SK-N-SH (cell line): ENCODE measurements at regions not wholly inside any gene's neighbourhood (a gene's known extent, or its start where the extent isn't known, plus 50 kb on each side); places are given as distances from the start of the nearest gene placed in this dataset.
"Not testable (repeated sequence)": the region's sequence is repeated elsewhere in the genome, so short reads cannot be mapped to it uniquely, and the experiment has no call there.

ENCODE experiments used
- CHD2 ChIP-seq: fragments of 150-350 bp; IDR thresholded peaks from 2 replicates; pipeline ENCODE4 v1.6.1; 2018; ENCODE audit warnings: low read length; ENCODE audit not compliant: partially characterized antibody
- CTCF ChIP-seq: fragments of 200-600 bp; sonication (generic); IDR thresholded peaks from 2 replicates; pipeline ENCODE4 v1.6.1; 2017; ENCODE audit warnings: antibody characterized with exemption, mild to moderate bottlenecking, moderate library complexity
- EP300 ChIP-seq, 2 experiments: IDR thresholded peaks; 2 replicates each; pipeline versions ENCODE4 v1.4.0 to v1.6.1; 2012; ENCODE audit warnings: borderline replicate concordance in 1 of 2, low read depth in 1 of 2, low read length in 1 of 2
- POLR2AphosphoS5 ChIP-seq: IDR thresholded peaks from 2 replicates; pipeline ENCODE4 v1.6.1; 2012; ENCODE audit warnings: low read depth, low read length
- TAF1 ChIP-seq: IDR thresholded peaks from 2 replicates; pipeline ENCODE4 v1.6.1; 2012; ENCODE audit warnings: low read depth, mild to moderate bottlenecking, low read length, moderate library complexity, borderline replicate concordance
- USF1 ChIP-seq: IDR thresholded peaks from 2 replicates; pipeline ENCODE4 v1.4.0; 2012; ENCODE audit warnings: low read depth, borderline replicate concordance
- TF ChIP-seq, protein P1 (sequence below): IDR thresholded peaks from 2 replicates; pipeline ENCODE4 v1.4.0; 2012; ENCODE audit warnings: low read depth

- TF ChIP-seq CHD2; EP300 (IDR thresholded peaks at IDR 0.05; ENCODE audit: borderline replicate concordance in 1 of 2, low read depth in 1 of 2, low read length in 1 of 2); POLR2AphosphoS5; CTCF; TAF1; USF1: not testable (repeated sequence)
- TF ChIP-seq, protein P1, sequence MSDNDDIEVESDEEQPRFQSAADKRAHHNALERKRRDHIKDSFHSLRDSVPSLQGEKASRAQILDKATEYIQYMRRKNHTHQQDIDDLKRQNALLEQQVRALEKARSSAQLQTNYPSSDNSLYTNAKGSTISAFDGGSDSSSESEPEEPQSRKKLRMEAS, result not testable (repeated sequence)
Measured at GRCh38 chr18:106868-107384, 51.4 kb upstream of the USP14 start.
